GM12875 (cell line): ENCODE measurements at regions not wholly inside any gene's neighbourhood (a gene's known extent, or its start where the extent isn't known, plus 50 kb on each side); places are given as distances from the start of the nearest gene placed in this dataset.

Experiments
- H3K4me3 ChIP-seq: one replicate; pipeline ENCODE4 v1.5.1; 2011; ENCODE audit warnings: low read depth, low read length, control low read depth
- TF ChIP-seq, protein P1 (sequence below): IDR thresholded peaks from 2 replicates; pipeline ENCODE4 v1.5.1; 2011; ENCODE audit warnings: low read depth, mild to moderate bottlenecking, control low read depth, inconsistent platforms, low read length, moderate library complexity, borderline replicate concordance; ENCODE audit not compliant: insufficient read depth

DNA sequence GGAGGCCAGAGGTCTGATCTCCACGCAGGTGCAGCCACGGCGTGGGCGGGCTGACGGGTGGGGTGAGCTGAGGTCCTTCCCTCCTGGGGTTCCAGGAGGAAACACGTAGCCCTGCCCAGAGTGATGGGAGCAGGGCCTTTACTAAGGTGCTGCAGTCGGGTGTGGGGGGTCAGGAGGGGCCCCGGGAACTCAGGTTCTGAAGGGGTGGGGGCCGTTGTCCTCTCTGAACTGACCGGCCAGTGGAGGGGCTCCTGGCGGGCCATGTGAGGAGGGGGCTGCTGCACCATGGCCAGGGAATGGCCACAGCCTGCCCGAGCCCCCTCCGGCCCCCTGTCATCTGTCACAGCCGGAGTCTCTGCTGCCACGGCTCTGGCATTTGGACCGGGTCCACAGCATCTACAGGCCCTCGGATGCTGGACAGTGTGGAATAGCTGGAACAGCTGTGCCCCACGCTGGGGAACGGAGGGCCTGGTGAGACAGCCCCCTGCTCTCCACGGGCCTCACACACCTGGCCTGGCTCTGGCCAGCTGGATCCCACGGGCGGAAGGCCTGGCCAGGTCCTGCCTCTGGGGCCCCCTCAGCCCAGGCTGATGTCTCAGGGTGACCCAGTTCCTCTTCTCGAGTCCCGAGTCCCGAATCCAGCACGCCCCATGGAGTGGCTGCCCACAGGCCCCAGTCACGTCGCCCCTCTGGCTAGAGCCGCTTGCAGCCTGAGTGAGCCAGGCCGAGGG, 145.6 kb upstream of the GPC1 start:
- TF ChIP-seq, protein P1, sequence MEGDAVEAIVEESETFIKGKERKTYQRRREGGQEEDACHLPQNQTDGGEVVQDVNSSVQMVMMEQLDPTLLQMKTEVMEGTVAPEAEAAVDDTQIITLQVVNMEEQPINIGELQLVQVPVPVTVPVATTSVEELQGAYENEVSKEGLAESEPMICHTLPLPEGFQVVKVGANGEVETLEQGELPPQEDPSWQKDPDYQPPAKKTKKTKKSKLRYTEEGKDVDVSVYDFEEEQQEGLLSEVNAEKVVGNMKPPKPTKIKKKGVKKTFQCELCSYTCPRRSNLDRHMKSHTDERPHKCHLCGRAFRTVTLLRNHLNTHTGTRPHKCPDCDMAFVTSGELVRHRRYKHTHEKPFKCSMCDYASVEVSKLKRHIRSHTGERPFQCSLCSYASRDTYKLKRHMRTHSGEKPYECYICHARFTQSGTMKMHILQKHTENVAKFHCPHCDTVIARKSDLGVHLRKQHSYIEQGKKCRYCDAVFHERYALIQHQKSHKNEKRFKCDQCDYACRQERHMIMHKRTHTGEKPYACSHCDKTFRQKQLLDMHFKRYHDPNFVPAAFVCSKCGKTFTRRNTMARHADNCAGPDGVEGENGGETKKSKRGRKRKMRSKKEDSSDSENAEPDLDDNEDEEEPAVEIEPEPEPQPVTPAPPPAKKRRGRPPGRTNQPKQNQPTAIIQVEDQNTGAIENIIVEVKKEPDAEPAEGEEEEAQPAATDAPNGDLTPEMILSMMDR = no peak
- H3K4me3 ChIP-seq = no peak overlapping the region

GRCh38 chr2:240290432-240291336, 144.8 kb upstream of the GPC1 start:
- TF ChIP-seq, protein P1 = no peak
- no peak overlapping the region for H3K4me3 ChIP-seq

DNA sequence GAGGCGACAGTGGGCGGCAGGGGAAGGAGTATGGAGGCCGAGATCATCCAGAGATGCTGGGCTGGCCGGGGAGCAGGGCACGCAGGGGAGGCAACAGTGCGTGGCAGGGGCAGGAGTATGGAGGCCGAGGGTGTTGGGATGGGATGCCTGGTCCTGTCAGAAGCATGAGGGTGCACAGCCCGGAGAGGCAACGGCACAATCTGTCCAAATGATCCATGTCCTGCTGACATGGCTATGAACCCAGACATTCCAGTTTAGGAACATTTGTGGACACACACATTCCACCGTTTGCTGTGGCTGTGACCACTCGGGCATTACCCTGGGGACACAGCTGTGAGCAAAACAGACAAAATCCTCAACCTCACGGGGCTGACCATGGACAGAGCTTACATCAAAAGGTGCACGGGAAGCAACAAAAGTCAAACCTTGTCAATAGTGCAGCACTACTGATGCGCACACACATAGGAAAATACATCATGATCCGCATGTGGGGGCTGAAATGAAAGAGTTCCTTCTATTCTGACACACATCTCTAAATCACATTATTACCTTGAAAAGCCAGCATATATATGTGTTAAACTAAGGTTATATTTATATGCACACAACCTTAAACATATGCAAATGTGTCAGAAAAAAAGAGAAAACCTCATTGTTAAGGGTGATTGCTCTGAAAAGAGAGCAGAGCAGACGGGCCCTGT, 144.0 kb upstream of the GPC1 start:
- TF ChIP-seq, protein P1 = no peak
- no peak overlapping the region for H3K4me3 ChIP-seq

DNA sequence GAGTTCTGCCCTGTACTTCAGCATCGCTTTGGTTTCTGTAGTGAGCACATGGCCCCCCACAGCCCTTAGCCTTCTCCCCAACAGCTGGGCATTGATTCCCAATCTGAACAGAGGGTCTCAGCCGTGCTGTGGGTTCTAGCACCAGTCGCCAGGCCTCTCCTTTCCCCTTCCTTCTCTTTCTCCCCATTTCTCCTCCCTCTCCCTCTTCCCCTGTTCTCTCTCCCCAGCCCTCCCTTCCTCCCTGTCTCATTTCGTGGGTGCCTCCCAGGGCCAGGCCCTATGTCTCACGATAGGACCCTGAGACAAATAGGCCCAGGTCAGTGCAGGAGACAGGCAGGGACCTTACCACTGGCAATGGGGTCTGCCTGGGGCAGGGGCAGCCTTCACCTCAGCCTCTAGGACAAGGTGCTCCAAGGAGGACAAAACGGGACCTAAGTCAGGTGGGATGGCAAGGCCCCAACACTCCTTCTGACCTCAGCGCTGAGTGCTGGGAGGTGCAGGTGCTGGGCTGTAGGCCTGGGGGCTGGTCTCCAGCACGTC, 143.4 kb upstream of the GPC1 start:
- no peak overlapping the region for H3K4me3 ChIP-seq
- TF ChIP-seq, protein P1 = no peak

GRCh38 chr2:240292619-240293525, 142.6 kb upstream of the GPC1 start:
- TF ChIP-seq, protein P1 = no peak
- no peak overlapping the region for H3K4me3 ChIP-seq
